K562 (cell line): ENCODE measurements at regions not wholly inside any gene's neighbourhood (a gene's known extent, or its start where the extent isn't known, plus 50 kb on each side); places are given as distances from the start of the nearest gene placed in this dataset.
"Not testable (repeated sequence)": the region's sequence is repeated elsewhere in the genome, so short reads cannot be mapped to it uniquely, and the experiment has no call there.

Experiments
- ATAC-seq: fragments of 200-7000 bp; cut with Tn5 transposase; 3 replicates; pipeline ENCODE4 v1.9.1; 2020; ENCODE audit warnings: moderate library complexity
- BruUV-seq: library from RNA; stranded (reverse); fragments of 400-500 nt; replicated peaks from 2 replicates; lab custom pipeline; 2021; lab: Mats Ljungman, UMichigan
- CTCF ChIA-PET: fragments of 300-600 bp; formaldehyde crosslinking; extraction: SDS; loops from one replicate; lab custom pipeline; 2021; ENCODE audit warnings: low intra/inter-chr PET ratio; lab: Yijun Ruan, JAX
- POLR2A ChIA-PET: fragments of 300-600, 350-650 bp; sonication (Branson Sonifier 250); formaldehyde crosslinking; extraction: SDS; loops from one replicate; lab custom pipeline; 2021; ENCODE audit warnings: antibody characterized with exemption, inconsistent platforms; lab: Yijun Ruan, JAX
- DNase-seq, 4 experiments: peaks; one replicate each; pipeline versions ENCODE4 v3.0.0 to v3.0.0-alpha.2; 2011 to 2018; ENCODE audit warnings: low spot score in 3 of 4, mixed read lengths in 3 of 4; ENCODE audit errors: extremely low read depth in 1 of 4
- FAIRE-seq: peaks from 2 replicates; lab custom pipeline; 2011; peaks lifted over from hg19 to GRCh38; lab: Jason Lieb, UNC
- H2AFZ ChIP-seq: 2 replicates; pipeline ENCODE4 v1.6.0; 2011; ENCODE audit warnings: low read depth, low read length, control low read depth, inconsistent platforms
- H3K27ac ChIP-seq: fragments of 200-600 bp; 3 replicates; pipeline ENCODE4 v1.8.0; 2011; ENCODE audit warnings: low read depth, mild to moderate bottlenecking, control low read depth, inconsistent platforms, low read length, moderate library complexity, mixed read lengths; ENCODE audit errors: extremely low read depth
- H3K27me3 ChIP-seq, 2 experiments: fragments of 300-600 bp in 1 of 2; 2 replicates in 1 of 2; 3 replicates in 1 of 2; pipeline versions ENCODE4 v1.6.0 to v1.8.0; 2011; ENCODE audit warnings: inconsistent platforms in 2 of 2, low read length in 2 of 2, mild to moderate bottlenecking in 1 of 2, mixed read lengths in 1 of 2, moderate library complexity in 1 of 2; ENCODE audit not compliant: control insufficient read depth in 2 of 2, insufficient read depth in 2 of 2
- H3K36me3 ChIP-seq: fragments of 300-600 bp; 3 replicates; pipeline ENCODE4 v1.8.0; 2011; ENCODE audit warnings: mild to moderate bottlenecking, low read length, inconsistent platforms; ENCODE audit not compliant: control insufficient read depth, insufficient read depth
- H3K4me1 ChIP-seq, 2 experiments: fragments of 200-600 bp in 1 of 2; replicated peaks in 1 of 2; 2 replicates in 1 of 2; 3 replicates in 1 of 2; pipeline versions ENCODE4 v1.5.1 to v1.8.0; 2011; ENCODE audit warnings: inconsistent platforms in 2 of 2, low read length in 2 of 2, mild to moderate bottlenecking in 1 of 2, mixed read lengths in 1 of 2, moderate library complexity in 1 of 2; ENCODE audit not compliant: control insufficient read depth in 2 of 2, insufficient read depth in 2 of 2
- H3K4me2 ChIP-seq: 2 replicates; pipeline ENCODE4 v1.6.1; 2011; ENCODE audit warnings: low read length, control low read depth, inconsistent platforms, mixed read lengths; ENCODE audit not compliant: insufficient read depth
- H3K4me3 ChIP-seq: fragments of 200-600 bp; sonication (generic), shearing (Covaris generic); 2 replicates; pipeline ENCODE4 v1.5.1; 2016; ENCODE audit warnings: control low read depth, inconsistent platforms
- H3K79me2 ChIP-seq: fragments of 200-600 bp; 3 replicates; pipeline ENCODE4 v1.8.0; 2011; ENCODE audit warnings: low read length, inconsistent platforms; ENCODE audit not compliant: control insufficient read depth, insufficient read depth
- H3K9ac ChIP-seq, 2 experiments: 2 replicates each; pipeline versions ENCODE4 v1.6.0 to v1.6.1; 2011; ENCODE audit warnings: low read depth in 2 of 2, low read length in 2 of 2, control low read depth in 1 of 2, inconsistent platforms in 1 of 2, mild to moderate bottlenecking in 1 of 2, mixed read lengths in 1 of 2; ENCODE audit not compliant: insufficient read depth in 1 of 2
- H3K9me1 ChIP-seq: one replicate; pipeline ENCODE4 v1.6.0; 2011; ENCODE audit warnings: inconsistent platforms, mild to moderate bottlenecking, low read length, moderate library complexity; ENCODE audit not compliant: control insufficient read depth, insufficient read depth
- H3K9me3 ChIP-seq: replicated peaks from 2 replicates; pipeline ENCODE4 v1.5.1; 2011; ENCODE audit warnings: low read depth, low read length, inconsistent platforms; ENCODE audit not compliant: control insufficient read depth, insufficient read depth
- H4K20me1 ChIP-seq: replicated peaks from 2 replicates; pipeline ENCODE4 v1.6.1; 2011; ENCODE audit warnings: low read length, inconsistent platforms, mixed read lengths; ENCODE audit not compliant: control insufficient read depth, insufficient read depth
- HSF4 ChIP-seq: fragments of 250-450 bp; sonication (Bioruptor Pico); IDR thresholded peaks from 2 replicates; pipeline ENCODE4 v2.1.2; 2022; ENCODE audit warnings: mild to moderate bottlenecking, moderate library complexity, borderline replicate concordance
- KLF6 ChIP-seq: fragments of 250-450 bp; sonication (Bioruptor Pico); IDR thresholded peaks from 2 replicates; pipeline ENCODE4 v1.4.0; 2020; ENCODE audit warnings: mild to moderate bottlenecking, moderate library complexity, borderline replicate concordance
- NR4A1 ChIP-seq, 2 experiments: fragments of 250-450 bp in 1 of 2; fragments of 450-650 bp in 1 of 2; sonication (Bioruptor Pico) in 1 of 2; IDR thresholded peaks; 2 replicates each; pipeline versions ENCODE4 v1.4.0 to v1.6.1; 2016 to 2020; ENCODE audit warnings: mild to moderate bottlenecking in 2 of 2, missing compliant biosample characterization in 1 of 2, missing genetic modification characterization in 1 of 2, moderate library complexity in 1 of 2
- ZZZ3 ChIP-seq: fragments of 450-650 bp; IDR thresholded peaks from 2 replicates; pipeline ENCODE4 v1.6.1; 2016; ENCODE audit warnings: antibody characterized with exemption, mild to moderate bottlenecking, moderate library complexity
- WGBS: fragments of 100-300 bp; shearing (Covaris generic); methylation state at CpG from one replicate; pipeline ENCODE4 v1.1.6; 2016; ENCODE audit warnings: low coverage, mixed read lengths; ENCODE audit not compliant: insufficient coverage; ENCODE audit errors: missing lambda C conversion rate; 5-methylcytosine and 5-hydroxymethylcytosine counted together
- in situ Hi-C: fragments of 300-500 bp; cut with MboI; formaldehyde crosslinking; loops from 4 replicates; pipeline ENCODE4 v1.15.0; 2018; ENCODE audit warnings: inconsistent platforms, mixed read lengths
- intact Hi-C: fragments of 100-400 bp; cut with micrococcal nuclease; formaldehyde crosslinking; loops from 2 replicates; pipeline ENCODE4 v1.14.2; 2022
- TF ChIP-seq, protein P1 (sequence below): sonication (generic); formaldehyde crosslinking; IDR thresholded peaks from 2 replicates; pipeline ENCODE4 v1.8.0; 2022; ENCODE audit warnings: missing genetic modification reagents, mild to moderate bottlenecking, borderline replicate concordance

DNA sequence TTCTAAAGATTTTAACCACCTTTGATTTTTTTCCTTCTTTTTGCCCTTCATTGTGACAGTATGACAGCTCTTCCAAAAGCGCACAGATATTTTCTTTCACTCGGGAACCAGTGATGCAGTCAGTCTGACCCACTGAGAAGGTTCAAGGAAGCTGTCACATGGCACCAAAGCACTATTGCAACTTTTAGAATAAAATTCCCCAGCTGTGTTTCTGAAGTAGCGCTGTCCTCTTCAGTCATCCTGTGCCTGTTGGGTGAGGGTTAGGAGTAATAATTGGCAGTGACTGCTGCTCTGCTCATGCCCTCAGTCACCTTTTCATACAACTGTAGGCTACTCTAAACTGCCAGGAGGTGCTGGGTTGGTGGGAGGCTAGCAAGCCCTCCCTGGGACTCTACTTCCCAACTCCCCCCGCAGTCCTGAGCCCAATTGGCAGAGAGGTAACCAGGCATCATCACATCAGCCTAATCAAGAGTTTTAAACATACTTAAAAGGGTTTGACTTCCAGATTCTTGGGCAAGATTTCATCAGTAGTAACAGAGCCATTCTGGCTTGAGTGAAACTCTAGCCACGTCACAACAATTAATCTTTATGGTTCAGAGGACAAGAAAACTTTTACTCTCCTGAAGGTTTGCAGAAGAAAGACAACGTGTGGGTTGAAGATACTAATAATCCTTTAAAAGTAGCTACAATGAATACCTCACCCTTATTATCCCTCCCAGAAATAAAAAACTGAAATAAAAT, 473.3 kb downstream of the FBXO15 start (continued):
- TF ChIP-seq, protein P1, sequence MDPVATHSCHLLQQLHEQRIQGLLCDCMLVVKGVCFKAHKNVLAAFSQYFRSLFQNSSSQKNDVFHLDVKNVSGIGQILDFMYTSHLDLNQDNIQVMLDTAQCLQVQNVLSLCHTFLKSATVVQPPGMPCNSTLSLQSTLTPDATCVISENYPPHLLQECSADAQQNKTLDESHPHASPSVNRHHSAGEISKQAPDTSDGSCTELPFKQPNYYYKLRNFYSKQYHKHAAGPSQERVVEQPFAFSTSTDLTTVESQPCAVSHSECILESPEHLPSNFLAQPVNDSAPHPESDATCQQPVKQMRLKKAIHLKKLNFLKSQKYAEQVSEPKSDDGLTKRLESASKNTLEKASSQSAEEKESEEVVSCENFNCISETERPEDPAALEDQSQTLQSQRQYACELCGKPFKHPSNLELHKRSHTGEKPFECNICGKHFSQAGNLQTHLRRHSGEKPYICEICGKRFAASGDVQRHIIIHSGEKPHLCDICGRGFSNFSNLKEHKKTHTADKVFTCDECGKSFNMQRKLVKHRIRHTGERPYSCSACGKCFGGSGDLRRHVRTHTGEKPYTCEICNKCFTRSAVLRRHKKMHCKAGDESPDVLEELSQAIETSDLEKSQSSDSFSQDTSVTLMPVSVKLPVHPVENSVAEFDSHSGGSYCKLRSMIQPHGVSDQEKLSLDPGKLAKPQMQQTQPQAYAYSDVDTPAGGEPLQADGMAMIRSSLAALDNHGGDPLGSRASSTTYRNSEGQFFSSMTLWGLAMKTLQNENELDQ (CRISPR knock-in tag): no peak
- TF ChIP-seq ZZZ3 (no peak), HSF4 (CRISPR knock-in tag) (no peak), NR4A1 (CRISPR knock-in tag; IDR thresholded peaks at IDR 0.05) (no peak), NR4A1 (tag; IDR thresholded peaks at IDR 0.05) (no peak), KLF6 (no peak)

DNA sequence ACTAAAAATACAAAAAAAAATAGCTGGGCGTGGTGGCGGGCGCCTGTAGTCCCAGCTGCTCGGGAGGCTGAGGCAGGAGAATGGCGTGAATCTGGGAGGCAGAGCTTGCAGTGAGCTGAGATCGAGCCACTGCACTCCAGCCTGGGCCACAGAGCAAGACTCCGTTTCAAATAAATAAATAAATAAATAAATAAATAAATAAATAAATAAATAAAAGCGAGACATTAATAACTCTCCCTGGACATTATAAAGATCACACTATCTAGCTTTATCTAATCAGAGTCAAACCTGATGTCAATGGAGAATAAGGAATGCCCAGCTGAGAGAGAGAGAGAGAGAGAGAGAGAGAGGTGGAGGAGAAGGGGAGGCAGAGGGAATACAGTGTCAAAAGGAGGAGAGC, 476.2 kb downstream of the FBXO15 start:
- WGBS: 3% methylated on average over 6 of the region's 8 CpGs
- H3K79me2 ChIP-seq, ATAC-seq, H3K4me2 ChIP-seq, H3K9me3 ChIP-seq, intact Hi-C loops, H3K9me1 ChIP-seq, H3K27ac ChIP-seq, H3K4me1 ChIP-seq, H3K4me3 ChIP-seq, BruUV-seq, H4K20me1 ChIP-seq, FAIRE-seq, DNase-seq, POLR2A ChIA-PET, H3K27me3 ChIP-seq, CTCF ChIA-PET, H2AFZ ChIP-seq, H3K36me3 ChIP-seq, H3K9ac ChIP-seq, in situ Hi-C loops: not testable (repeated sequence)
